ENCODE measurements at regions not wholly inside any gene's neighbourhood (a gene's known extent, or its start where the extent isn't known, plus 50 kb on each side); places are given as distances from the start of the nearest gene placed in this dataset.
A peak's percentile ranks its signal among the peaks of the same experiment; 100 is the strongest.

GRCh38 chr2:226652369-226652768 lies 147.3 kb downstream of the IRS1 start:
- DNase-seq: no peak

- peak; percentile 28 to 46 for DNase-seq
Observed at GRCh38 chr2:226649871-226650660, 149.6 kb downstream of the IRS1 start.

GRCh38 chr2:226649201-226649600 lies 150.4 kb downstream of the IRS1 start:
- DNase-seq: no peak

GRCh38 chr2:226647621-226648518 lies 151.8 kb downstream of the IRS1 start:
- no peak for DNase-seq

GRCh38 chr2:226644399-226644865 lies 155.2 kb downstream of the IRS1 start:
- no peak for DNase-seq

GRCh38 chr2:226643946-226644282 lies 155.7 kb downstream of the IRS1 start:
- no peak for DNase-seq

GRCh38 chr2:226643030-226643945 lies 156.3 kb downstream of the IRS1 start:
- DNase-seq: no peak

- no peak for DNase-seq
Observed at GRCh38 chr2:226641008-226641407, 158.6 kb downstream of the IRS1 start.

GRCh38 chr2:226640501-226640900 lies 159.1 kb downstream of the IRS1 start:
- DNase-seq: no peak

- no peak for DNase-seq
Observed at GRCh38 chr2:226639550-226639949, 160.1 kb downstream of the IRS1 start.

- no peak for DNase-seq
Observed at GRCh38 chr2:226638576-226638975, 161.0 kb downstream of the IRS1 start.

GRCh38 chr2:226637383-226637782 lies 162.2 kb downstream of the IRS1 start:
- no peak for DNase-seq

GRCh38 chr2:226636586-226636985 lies 163.0 kb downstream of the IRS1 start:
- DNase-seq: no peak

- DNase-seq: no peak
Observed at GRCh38 chr2:226634943-226635604, 164.5 kb downstream of the IRS1 start.

GRCh38 chr2:226631671-226632070 lies 167.9 kb downstream of the IRS1 start:
- DNase-seq: no peak

GRCh38 chr2:226631187-226631586 lies 168.4 kb downstream of the IRS1 start:
- DNase-seq: no peak

- no peak for DNase-seq
Observed at GRCh38 chr2:226625946-226626345, 173.7 kb downstream of the IRS1 start.

GRCh38 chr2:226623587-226624368 lies 175.8 kb downstream of the IRS1 start:
- DNase-seq: no peak

- DNase-seq: no peak
Observed at GRCh38 chr2:226622484-226622883, 177.1 kb downstream of the IRS1 start.

- no peak for DNase-seq
Observed at GRCh38 chr2:226620176-226620575, 179.4 kb downstream of the IRS1 start.

- no peak for DNase-seq
Observed at GRCh38 chr2:226619707-226620106, 179.9 kb downstream of the IRS1 start.

Measured in stimulated activated CD4-positive, alpha-beta T cell treated with anti-CD3 and anti-CD28 coated beads, Interleukin-2, amount 100 ng/mL, for 24 hours (primary cell).